Ishikawa (cell line): ENCODE measurements at regions not wholly inside any gene's neighbourhood (a gene's known extent, or its start where the extent isn't known, plus 50 kb on each side); places are given as distances from the start of the nearest gene placed in this dataset.

Experiments
- CEBPB ChIP-seq: IDR thresholded peaks from 2 replicates; pipeline ENCODE4 v1.6.1; 2012
- CREB1 ChIP-seq: IDR thresholded peaks from 2 replicates; pipeline ENCODE4 v1.6.1; 2012; ENCODE audit warnings: low read depth
- EP300 ChIP-seq: IDR thresholded peaks from 2 replicates; pipeline ENCODE4 v1.6.1; 2012; ENCODE audit warnings: borderline replicate concordance
- FOXM1 ChIP-seq: IDR thresholded peaks from 2 replicates; pipeline ENCODE4 v1.6.1; 2012; ENCODE audit warnings: low read depth, borderline replicate concordance
- MAX ChIP-seq: IDR thresholded peaks from 2 replicates; pipeline ENCODE4 v1.6.1; 2012
- RAD21 ChIP-seq: IDR thresholded peaks from 2 replicates; pipeline ENCODE4 v1.6.1; 2012; ENCODE audit warnings: low read depth
- REST ChIP-seq: IDR thresholded peaks from 2 replicates; pipeline ENCODE4 v1.6.1; 2012; ENCODE audit warnings: low read depth, mild to moderate bottlenecking
- TAF1 ChIP-seq: IDR thresholded peaks from 2 replicates; pipeline ENCODE4 v1.6.1; 2012; ENCODE audit warnings: low read depth, mild to moderate bottlenecking
- YY1 ChIP-seq: IDR thresholded peaks from 2 replicates; pipeline ENCODE4 v1.6.1; 2012; ENCODE audit warnings: low read depth

GRCh38 chr12:93127582-93128331 is 198.7 kb upstream of the EEA1 start:
- no peak for TF ChIP-seq RAD21
- no peak for TF ChIP-seq EP300
- TF ChIP-seq CREB1: no peak
- peak; percentile 64 for TF ChIP-seq CEBPB
- TF ChIP-seq TAF1: no peak
- TF ChIP-seq YY1: no peak
- no peak for TF ChIP-seq FOXM1
- TF ChIP-seq MAX: no peak
- TF ChIP-seq REST: no peak
